ENCODE measurements at regions not wholly inside any gene's neighbourhood (a gene's known extent, or its start where the extent isn't known, plus 50 kb on each side); places are given as distances from the start of the nearest gene placed in this dataset.

DNA sequence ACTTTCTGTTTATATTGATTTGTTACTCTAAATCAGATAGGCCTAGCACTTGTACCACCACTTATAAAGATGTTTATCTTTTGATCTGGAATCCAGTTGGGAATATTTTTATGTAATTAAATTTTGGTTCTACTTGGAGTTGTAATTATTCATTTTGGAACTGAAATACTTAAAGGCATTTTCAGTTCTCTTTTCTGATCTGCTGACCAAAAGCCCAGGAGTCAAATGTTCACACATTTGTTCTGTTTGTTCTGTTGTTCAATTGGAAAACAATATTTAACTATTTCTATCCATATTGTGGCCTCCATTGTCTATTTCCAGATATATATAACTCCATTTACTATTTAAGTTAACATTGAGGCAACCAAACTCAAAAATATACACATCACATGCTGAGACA, 912.4 kb upstream of the EPHA6 start:
- TF ChIP-seq EZH2phosphoT487 (IDR thresholded peaks at IDR 0.05; ENCODE audit: low read depth, severe bottlenecking, unreplicated experiment): no peak
- no peak for TF ChIP-seq CTCF (IDR thresholded peaks at IDR 0.05; ENCODE audit: poor library complexity)
- TF ChIP-seq EZH2 (IDR thresholded peaks at IDR 0.05; ENCODE audit: borderline replicate concordance): no peak
